Activated CD4-positive, alpha-beta T cell treated with anti-CD3 and anti-CD28 coated beads, Interleukin-2, amount 50 U/mL, for 24 hours (primary cell): ENCODE measurements at regions not wholly inside any gene's neighbourhood (a gene's known extent, or its start where the extent isn't known, plus 50 kb on each side); places are given as distances from the start of the nearest gene placed in this dataset.
"Not testable (repeated sequence)": the region's sequence is repeated elsewhere in the genome, so short reads cannot be mapped to it uniquely, and the experiment has no call there.

Experiments used
- DNase-seq, 2 donors: peaks; one replicate each; pipeline ENCODE4 v3.0.0-alpha.2; 2020; ENCODE audit warnings: low read depth in 1 of 2, low spot score in 1 of 2

- no peak for DNase-seq
Measured at GRCh38 chr2:120528051-120528692, 182.2 kb downstream of the INHBB start.

GRCh38 chr2:120528693-120529076 is 182.7 kb downstream of the INHBB start:
- DNase-seq, result no peak

GRCh38 chr2:120530781-120531180 is 184.8 kb downstream of the INHBB start:
- DNase-seq, result no peak

DNA sequence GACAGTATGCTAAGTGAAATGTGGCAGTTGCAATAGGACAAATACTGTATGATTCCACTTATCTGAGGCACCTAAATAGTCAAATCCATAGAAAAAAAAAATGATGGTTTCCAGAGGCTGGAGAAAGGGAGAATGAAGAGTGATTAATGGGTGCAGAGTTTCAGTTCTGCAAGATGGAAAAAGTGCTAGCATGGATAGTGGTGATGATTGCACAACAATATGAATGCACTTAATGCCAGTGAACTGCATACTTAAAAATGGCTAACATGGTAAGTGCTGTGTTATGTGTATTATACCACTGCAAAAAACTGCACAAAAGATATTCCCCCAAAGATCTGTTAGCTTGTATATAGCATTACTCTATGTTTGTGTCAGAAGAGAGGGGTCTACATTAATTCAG is 185.4 kb downstream of the INHBB start:
- DNase-seq, result no peak

DNA sequence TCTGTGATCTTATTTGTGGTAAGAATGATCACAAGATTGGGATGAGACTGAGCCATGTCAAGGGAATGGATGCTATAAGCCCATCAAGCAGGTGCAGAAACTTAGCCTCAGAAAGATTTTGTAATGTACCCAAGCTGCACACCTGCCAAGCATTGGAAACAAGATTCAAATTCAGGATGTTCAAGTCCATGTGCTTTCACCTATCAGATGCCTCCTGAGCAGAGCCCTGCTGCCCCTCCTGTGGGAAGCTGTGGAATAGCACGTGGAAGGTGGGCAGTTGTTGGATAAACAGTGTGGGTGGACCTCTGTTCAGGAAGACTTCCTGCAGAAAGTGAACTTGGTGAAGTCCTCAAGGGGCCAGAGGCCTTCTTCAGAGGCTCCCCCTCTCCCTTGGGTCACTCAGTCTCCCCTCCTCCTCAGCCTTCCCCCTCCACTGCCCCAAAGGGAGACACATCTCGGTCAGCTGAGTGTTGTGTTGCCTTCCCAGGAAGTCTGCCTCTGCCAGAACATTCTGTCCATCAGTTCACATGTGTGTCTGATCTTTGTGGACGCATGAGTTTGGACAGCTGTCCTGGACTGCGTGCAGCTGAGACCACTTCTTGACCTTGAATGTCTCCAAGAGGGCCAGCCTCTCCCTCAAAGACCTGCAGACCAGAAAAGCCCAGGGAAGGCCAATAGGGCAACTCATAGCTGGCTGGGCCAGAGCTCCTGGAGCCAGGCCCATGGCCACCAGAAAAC is 186.1 kb downstream of the INHBB start:
- no peak for DNase-seq

DNA sequence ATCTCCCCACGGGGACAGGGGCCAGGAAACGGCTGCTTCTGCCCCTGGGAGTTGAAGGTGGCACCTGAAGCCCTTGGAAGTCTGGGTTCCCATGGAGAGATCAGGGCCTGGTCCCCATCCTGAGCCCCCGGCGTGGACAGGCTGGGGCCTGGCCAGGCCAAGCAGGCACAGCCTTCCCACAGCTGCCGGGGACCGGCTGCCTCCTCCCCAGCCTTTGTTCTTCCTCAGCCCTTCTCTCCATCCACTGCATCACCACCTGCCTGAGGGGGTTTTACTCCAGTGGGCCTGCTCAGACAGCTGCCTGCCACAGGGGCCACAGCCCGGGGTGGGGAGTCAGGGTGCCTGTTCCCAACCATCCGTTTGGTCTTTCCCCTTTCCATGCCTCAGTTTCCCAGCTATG is 187.7 kb downstream of the INHBB start:
- DNase-seq, result no peak

- no peak for DNase-seq
Measured at GRCh38 chr2:120534457-120534856, 188.5 kb downstream of the INHBB start.

DNA sequence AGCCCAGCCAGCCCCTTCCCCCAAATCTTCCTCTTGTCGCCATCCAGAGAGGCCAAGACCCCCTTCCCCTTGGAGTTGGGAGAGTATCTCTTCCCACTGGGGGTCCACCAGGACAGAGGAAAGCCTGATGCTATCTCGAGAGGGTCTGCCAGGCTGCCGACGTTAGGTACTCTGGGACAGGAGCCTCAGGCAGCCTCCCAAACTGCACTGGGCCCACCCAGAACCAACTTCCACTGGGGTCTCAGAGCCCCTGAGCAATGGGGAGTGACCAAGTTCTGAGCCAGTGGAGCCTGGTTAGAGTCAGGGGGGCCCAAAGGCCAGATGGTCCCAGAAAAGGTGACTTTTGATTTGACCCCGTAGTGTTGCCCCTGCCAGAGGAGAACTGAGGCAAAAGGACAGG is 189.1 kb downstream of the INHBB start:
- no peak for DNase-seq

DNA sequence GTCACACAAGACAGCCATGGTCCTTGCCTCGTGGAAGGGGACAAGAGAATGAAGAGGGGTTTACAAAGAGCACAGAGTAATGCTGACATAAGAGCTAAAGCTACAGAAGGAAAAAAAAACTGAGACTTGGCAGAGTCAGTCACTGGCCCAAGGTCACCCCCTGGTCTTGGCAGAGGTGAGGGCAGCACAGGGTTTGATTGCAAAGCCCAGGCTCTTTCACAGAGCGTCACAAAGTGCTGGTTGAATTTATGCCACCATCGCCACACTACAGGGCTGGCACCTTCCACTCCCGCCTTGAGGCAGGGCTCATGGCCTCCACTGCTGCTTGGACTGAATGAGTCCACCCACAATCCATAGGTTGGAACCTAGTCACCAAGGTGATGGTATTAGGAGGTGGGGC is 190.2 kb downstream of the INHBB start:
- no peak for DNase-seq

- no peak for DNase-seq
Measured at GRCh38 chr2:120538691-120539423, 192.9 kb downstream of the INHBB start.

GRCh38 chr2:120539424-120539936 is 193.5 kb downstream of the INHBB start:
- no peak for DNase-seq

- no peak for DNase-seq
Measured at GRCh38 chr2:120539937-120540718, 194.2 kb downstream of the INHBB start.

GRCh38 chr2:120540719-120541552 is 194.7 kb upstream of the GLI2 start:
- DNase-seq, result no peak

DNA sequence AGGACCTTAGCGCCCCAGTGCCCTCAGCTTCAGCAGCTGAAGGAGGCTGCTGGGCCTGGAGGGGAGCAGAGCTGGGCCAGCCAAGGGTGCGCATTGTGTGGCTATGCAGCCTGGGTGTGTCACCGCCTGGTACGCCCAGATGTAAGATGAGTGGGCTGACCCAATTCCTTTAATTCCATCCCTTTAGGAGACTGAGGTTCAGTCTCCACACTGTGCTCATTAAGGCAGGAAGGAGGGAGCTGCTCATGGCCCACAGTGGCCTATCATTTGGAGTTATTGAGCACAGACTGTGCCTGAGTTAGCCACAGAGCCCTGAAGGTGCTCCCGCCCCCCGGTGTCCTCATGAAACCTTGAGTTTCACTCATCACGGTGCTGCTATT is 194.1 kb upstream of the GLI2 start:
- DNase-seq, result no peak

GRCh38 chr2:120541972-120542670 is 193.5 kb upstream of the GLI2 start:
- no peak for DNase-seq

DNA sequence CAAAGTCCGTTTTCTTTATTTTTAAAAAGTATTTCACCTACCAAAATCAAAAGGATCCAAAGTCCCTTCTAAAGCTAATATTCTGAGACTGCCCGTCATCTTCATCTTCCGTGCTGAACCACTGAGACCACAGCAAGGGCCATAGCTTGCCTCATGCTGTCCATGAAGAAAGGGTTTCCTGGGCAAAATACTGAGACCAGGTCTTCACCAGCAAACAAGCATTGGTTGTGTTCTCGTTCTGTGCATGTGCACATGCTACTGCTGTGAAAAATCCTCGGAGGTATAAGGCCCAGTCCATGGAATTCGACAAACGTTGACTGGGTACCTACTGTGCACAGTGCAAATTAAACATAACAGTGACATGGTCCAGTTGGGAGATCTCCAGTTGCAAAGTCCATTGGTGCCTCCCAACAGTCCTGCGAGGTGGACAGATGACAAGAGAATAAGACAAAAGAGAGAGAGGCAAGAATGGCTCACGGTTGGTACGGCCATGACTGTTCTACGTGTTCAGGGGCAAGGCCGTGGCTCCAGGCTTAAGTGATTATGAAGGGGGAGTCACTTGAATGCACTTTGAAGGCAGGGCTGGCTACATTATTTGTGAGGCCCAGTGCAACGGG is 192.6 kb upstream of the GLI2 start:
- DNase-seq, result no peak

GRCh38 chr2:120543899-120544298 is 191.8 kb upstream of the GLI2 start:
- DNase-seq, result no peak

DNA sequence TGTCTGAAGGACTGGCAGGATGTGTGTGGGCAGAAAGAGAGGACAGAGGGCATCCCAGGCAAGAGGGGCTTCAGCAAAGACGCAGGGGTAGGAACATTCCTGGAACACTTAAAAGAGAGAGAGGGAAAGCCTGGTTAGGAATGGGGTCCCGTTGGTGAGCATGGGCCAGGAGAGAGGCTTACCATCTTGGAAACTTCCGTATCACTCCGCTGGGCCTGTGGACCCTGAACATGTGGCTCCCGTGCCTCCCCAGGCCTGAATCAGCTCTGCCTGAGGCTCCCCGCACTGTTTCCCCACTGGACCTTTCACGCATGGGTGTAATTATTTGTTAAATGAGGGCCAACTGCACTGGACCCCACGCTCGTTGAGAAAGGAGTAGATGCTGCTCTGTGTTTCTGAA is 191.1 kb upstream of the GLI2 start:
- DNase-seq, result no peak

GRCh38 chr2:120545007-120545406 is 190.7 kb upstream of the GLI2 start:
- DNase-seq, result not testable (repeated sequence)
